ENCODE measurements at regions not wholly inside any gene's neighbourhood (a gene's known extent, or its start where the extent isn't known, plus 50 kb on each side); places are given as distances from the start of the nearest gene placed in this dataset.

- no peak for DNase-seq
Measured at GRCh38 chr12:63318933-63319332, 167.9 kb upstream of the AVPR1A start.

GRCh38 chr12:63318313-63318712 lies 167.3 kb upstream of the AVPR1A start:
- no peak for DNase-seq

- DNase-seq: no peak
Measured at GRCh38 chr12:63317880-63318279, 166.9 kb upstream of the AVPR1A start.

GRCh38 chr12:63317286-63317846 lies 166.4 kb upstream of the AVPR1A start:
- DNase-seq: no peak

GRCh38 chr12:63313139-63313538 lies 162.1 kb upstream of the AVPR1A start:
- DNase-seq: no peak

GRCh38 chr12:63308671-63309070 lies 157.7 kb upstream of the AVPR1A start:
- no peak for DNase-seq

- DNase-seq: no peak
Measured at GRCh38 chr12:63307849-63308248, 156.8 kb upstream of the AVPR1A start.

- DNase-seq: no peak
Measured at GRCh38 chr12:63305901-63306875, 155.2 kb upstream of the AVPR1A start.

GRCh38 chr12:63304887-63305316 lies 153.9 kb upstream of the AVPR1A start:
- DNase-seq: no peak

GRCh38 chr12:63302941-63303536 lies 152.0 kb upstream of the AVPR1A start:
- no peak for DNase-seq

GRCh38 chr12:63302269-63302940 lies 151.4 kb upstream of the AVPR1A start:
- peak; percentile 20 for DNase-seq

GRCh38 chr12:63301311-63301710 lies 150.3 kb upstream of the AVPR1A start:
- no peak for DNase-seq

- DNase-seq: no peak
Measured at GRCh38 chr12:63298386-63298930, 147.5 kb upstream of the AVPR1A start.

GRCh38 chr12:63294327-63294632 lies 143.3 kb upstream of the AVPR1A start:
- DNase-seq: peak; percentile 22

GRCh38 chr12:63292471-63293221 lies 141.6 kb upstream of the AVPR1A start:
- no peak for DNase-seq

- DNase-seq: peak; percentile 77
Measured at GRCh38 chr12:63276537-63277365, 125.8 kb upstream of the AVPR1A start.

- DNase-seq: no peak
Measured at GRCh38 chr12:63266988-63267387, 116.0 kb upstream of the AVPR1A start.

GRCh38 chr12:63264629-63265028 lies 113.6 kb upstream of the AVPR1A start:
- no peak for DNase-seq

GRCh38 chr12:63250486-63250885 lies 99.5 kb upstream of the AVPR1A start:
- no peak for DNase-seq

GRCh38 chr12:63238892-63239291 lies 87.9 kb upstream of the AVPR1A start:
- peak; percentile 8 for DNase-seq

GRCh38 chr12:63232896-63233295 lies 81.9 kb upstream of the AVPR1A start:
- no peak for DNase-seq

Measured in hematopoietic multipotent progenitor cell treated with erythropoietin and hydrocortisone succinate and interleukin-3 and kit ligand, for 4 days (in vitro differentiated cells).